Heart right ventricle (tissue), 16 donors: ENCODE measurements at regions not wholly inside any gene's neighbourhood (a gene's known extent, or its start where the extent isn't known, plus 50 kb on each side); places are given as distances from the start of the nearest gene placed in this dataset.

Experiments
- ATAC-seq, 8 donors: fragments of 200-7000 bp; cut with Tn5 transposase; one replicate each; pipeline ENCODE4 v1.9.1; 2020; ENCODE audit warnings: mild to moderate bottlenecking in 8 of 8, moderate library complexity in 8 of 8, moderate number of reproducible peaks in 1 of 8
- DNase-seq, 2 donors: peaks; one replicate each; pipeline ENCODE4 v3.0.0-alpha.2; 2020
- H3K27ac ChIP-seq, 10 donors: fragments of 200-600 bp; sonication (generic) in 2 of 10; one replicate each; pipeline versions ENCODE4 v1.5.0 to v1.8.0; 2020 to 2022; ENCODE audit warnings: mild to moderate bottlenecking in 3 of 10
- H3K27me3 ChIP-seq, 7 donors: fragments of 200-600 bp; one replicate each; pipeline ENCODE4 v1.8.0; 2021 to 2022; ENCODE audit warnings: mild to moderate bottlenecking in 2 of 7
- H3K36me3 ChIP-seq, 9 donors: fragments of 200-600 bp; sonication (generic) in 1 of 9; one replicate each; pipeline versions ENCODE4 v1.5.0 to v1.8.0; 2020 to 2022; ENCODE audit warnings: mild to moderate bottlenecking in 2 of 9
- H3K4me1 ChIP-seq, 9 donors: fragments of 200-600 bp; sonication (generic) in 1 of 9; one replicate each; pipeline versions ENCODE4 v1.5.0 to v1.8.0; 2020 to 2022; ENCODE audit warnings: mild to moderate bottlenecking in 4 of 9
- H3K4me3 ChIP-seq, 10 donors: fragments of 200-600 bp; sonication (generic) in 2 of 10; one replicate each; pipeline versions ENCODE4 v1.5.0 to v1.8.0; 2020 to 2022; ENCODE audit warnings: mild to moderate bottlenecking in 7 of 10, moderate library complexity in 2 of 10
- H3K9me3 ChIP-seq, 11 donors: fragments of 200-600 bp in 10 of 11; sonication (generic) in 2 of 11; one replicate each; pipeline versions ENCODE4 v1.5.0 to v1.8.0; 2013 to 2022; ENCODE audit warnings: mild to moderate bottlenecking in 2 of 11, control low read depth in 1 of 11, moderate library complexity in 1 of 11
- CTCF ChIP-seq, 9 donors: fragments of 200-600 bp; sonication (generic) in 2 of 9; IDR thresholded peaks; one replicate each; pipeline versions ENCODE4 v1.5.0 to v1.8.0; 2021 to 2022; ENCODE audit warnings: antibody characterized with exemption in 9 of 9, mild to moderate bottlenecking in 5 of 9, moderate library complexity in 1 of 9
- WGBS, 2 donors: extraction: QIAGEN DNeasy Blood & Tissue Kit; methylation state at CpG; one replicate each; pipeline ENCODE4 v1.1.7; 2013; ENCODE audit warnings: inconsistent platforms in 1 of 2; 5-methylcytosine and 5-hydroxymethylcytosine counted together
- intact Hi-C, 10 donors: fragments of 100-400 bp; cut with DNase I; formaldehyde crosslinking; loops; one replicate each; pipeline versions ENCODE4 v1.11.1 to v1.14.2; 2022
- donor health status: Arrhythmogenic right ventricular cardiomyopathy.
- donor health status: ischemic (EF 13 %, LVEDD 7.1; RV severe dilation, severe dysfunction).
- donor health status: healthy with polysubstance abuse.
- donor health status: DM: no; HTN: yes; CAD: no.
- donor health status: DM: no; HTN: no; CAD: no.
- donor health status: ischemic (EF 25% LVEDD 6.9; RV normal size, moderate dysfunction).
- donor health status: ischemic (EF 25% LVEDD 5.7; RV mildly dilated, moderate dysfunction).
- donor health status: healthy.
- donor health status: DM: yes; HTN: yes; CAD: no.
- donor health status: Ischemic cardiomyopathy.
- donor health status: ischemic (EF 35%, LVEDD 5.7; RV mildly dilated, moderate dysfunction).
- donor health status: nonischemic (EF 11% LVEDD 7.7; RV severe dilation, severe dysfunction).
- donor health status: DM: yes; HTN: yes; CAD: no.
- donor health status: PGD.
- donor health status: ischemic (EF 29% LVEDD 5.4; RV normal size, mild dysfunction).
- donor health status: nonischemic (EF 23%, LVEDD 6.1; RV moderate dilation, normal function).

DNA sequence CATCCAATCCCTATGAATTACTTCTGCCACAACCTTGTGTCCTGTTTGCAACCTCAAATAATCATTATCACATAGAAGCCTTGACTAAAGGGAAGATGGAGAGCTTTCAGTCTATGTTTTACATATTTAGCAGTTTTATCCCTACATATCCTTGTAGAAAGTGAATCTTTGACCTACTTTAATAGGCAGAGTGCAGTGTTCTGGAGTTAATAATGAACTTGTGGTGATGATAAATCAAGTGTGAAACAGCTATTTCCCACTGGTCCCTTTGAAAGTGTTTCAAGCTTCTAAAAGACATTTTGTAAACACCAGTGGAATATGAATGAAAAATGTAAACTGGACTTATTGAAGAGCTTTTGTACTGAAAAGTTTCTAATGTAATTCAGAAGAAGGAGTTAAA is 406.7 kb downstream of the GABRG2 start:
- H3K27me3 ChIP-seq, result no peaks in the 10 kb centered on the region
- peaks cover 0 to 16% (median 0%) of the 10 kb centered on the region in 11 donors for H3K9me3 ChIP-seq
- DNase-seq, result no peak
- intact Hi-C loops, result no loop called here
- no peaks in the 10 kb centered on the region for H3K4me1 ChIP-seq
- no peak overlapping the region for H3K4me3 ChIP-seq
- TF ChIP-seq CTCF (IDR thresholded peaks at IDR 0.05), result no peak
- H3K27ac ChIP-seq, result no peak overlapping the region
- no peak for ATAC-seq
- H3K36me3 ChIP-seq, result no peaks in the 10 kb centered on the region

DNA sequence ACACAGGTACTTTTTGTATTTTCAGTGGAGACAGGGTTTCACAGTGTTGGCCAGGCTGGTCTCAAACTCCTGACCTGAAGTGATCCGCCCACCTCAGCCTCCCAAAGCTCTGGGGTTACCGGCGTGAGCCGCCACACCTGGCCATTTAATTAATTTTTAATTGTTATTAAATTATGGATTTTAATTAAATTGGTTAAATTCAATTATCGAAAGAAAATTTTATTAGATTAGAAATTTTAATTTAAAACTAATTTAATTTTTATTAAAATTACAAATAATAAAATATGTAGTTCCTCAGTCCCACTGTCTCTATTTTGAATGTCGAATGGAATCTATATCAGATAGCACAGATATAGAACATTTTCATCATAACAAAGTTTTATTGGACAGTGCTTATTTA is 416.5 kb downstream of the GABRG2 start:
- no peaks in the 10 kb centered on the region for H3K27me3 ChIP-seq
- no peaks in the 10 kb centered on the region for H3K36me3 ChIP-seq
- intact Hi-C loops, result no loop called here
- no peak for DNase-seq
- no peaks in the 10 kb centered on the region for H3K4me1 ChIP-seq
- H3K4me3 ChIP-seq, result no peak overlapping the region
- no peak overlapping the region for H3K27ac ChIP-seq
- ATAC-seq, result no peak
- TF ChIP-seq CTCF (IDR thresholded peaks at IDR 0.05), result no peak
- H3K9me3 ChIP-seq, result no peaks in the 10 kb centered on the region
- 86 to 94% methylated on average over 6 of the region's 6 CpGs for WGBS, 2 donors

DNA sequence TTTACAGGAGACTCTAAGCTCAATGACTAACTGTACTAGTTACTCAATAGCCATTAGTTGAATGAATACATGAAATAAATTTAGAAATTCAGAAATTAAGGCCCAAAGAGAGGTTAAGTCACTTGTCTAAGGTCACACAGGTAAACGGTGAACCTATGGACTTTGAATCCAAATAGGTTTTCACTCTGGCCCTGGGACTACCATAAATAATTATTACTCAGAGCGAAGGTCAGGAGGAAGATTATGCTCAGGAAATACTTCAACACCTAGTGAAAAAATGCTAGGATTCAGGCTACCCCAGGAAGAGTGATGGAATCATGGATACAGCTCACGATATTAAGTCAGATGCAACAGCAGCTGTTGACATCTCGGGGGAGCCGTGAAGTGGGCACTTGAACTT is 417.4 kb downstream of the GABRG2 start:
- WGBS, 2 donors, result 63 to 77% methylated on average over 5 of the region's 5 CpGs
- Histone ChIP-seq H3K27ac (no peak overlapping the region), H3K9me3 (no peaks in the 10 kb centered on the region), H3K27me3 (no peaks in the 10 kb centered on the region), H3K4me1 (no peaks in the 10 kb centered on the region), H3K36me3 (no peaks in the 10 kb centered on the region), H3K4me3 (no peak overlapping the region)
- intact Hi-C loops, result no loop called here
- ATAC-seq (no peak), DNase-seq (no peak)
- TF ChIP-seq CTCF (IDR thresholded peaks at IDR 0.05), result no peak

DNA sequence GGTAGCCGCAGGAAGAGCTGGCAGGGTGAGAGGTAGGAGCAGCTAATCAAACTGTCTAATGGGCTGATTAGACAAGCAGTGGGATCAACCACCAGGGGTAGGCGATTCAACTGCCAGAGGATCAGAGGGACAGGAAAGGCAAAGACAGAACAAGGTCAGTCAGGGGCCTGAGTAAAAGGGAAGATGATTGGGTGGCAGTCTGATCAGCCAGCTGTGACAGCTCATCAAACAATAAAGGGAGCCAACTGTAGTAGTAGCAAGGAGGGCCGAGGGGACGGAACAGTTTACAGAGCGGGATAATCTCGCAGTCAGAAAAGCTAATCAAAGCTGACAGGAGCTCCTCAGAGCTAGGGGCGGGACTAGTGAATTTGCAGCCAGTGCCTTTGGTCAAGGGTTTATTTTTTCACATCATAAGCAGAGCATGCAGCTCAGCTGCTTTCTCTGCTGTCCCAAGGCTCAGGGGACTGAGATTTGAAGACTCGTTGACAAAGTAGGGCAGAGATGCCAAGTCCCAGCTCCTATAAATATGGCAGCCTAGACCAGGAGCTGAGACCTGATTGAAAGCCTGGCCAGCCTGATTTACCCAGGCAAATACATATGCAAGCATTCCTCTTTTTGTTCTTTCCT is 418.2 kb downstream of the GABRG2 start:
- ATAC-seq (no peak), DNase-seq (no peak)
- H3K36me3 ChIP-seq, result no peaks in the 10 kb centered on the region
- no peaks in the 10 kb centered on the region for H3K27me3 ChIP-seq
- no peaks in the 10 kb centered on the region for H3K9me3 ChIP-seq
- no peak overlapping the region for H3K4me3 ChIP-seq
- no peak for TF ChIP-seq CTCF (IDR thresholded peaks at IDR 0.05)
- H3K27ac ChIP-seq, result no peak overlapping the region
- no peaks in the 10 kb centered on the region for H3K4me1 ChIP-seq
- 39 to 45% methylated on average over 8 of the region's 8 CpGs for WGBS, 2 donors
- intact Hi-C loops, result no loop called here
